HepG2 (cell line): ENCODE measurements at regions not wholly inside any gene's neighbourhood (a gene's known extent, or its start where the extent isn't known, plus 50 kb on each side); places are given as distances from the start of the nearest gene placed in this dataset.

ENCODE experiments used
- ATAC-seq: fragments of 200-7000 bp; cut with Tn5 transposase; 3 replicates; pipeline ENCODE4 v1.9.1; 2020; ENCODE audit warnings: mild to moderate bottlenecking, moderate library complexity
- BruUV-seq: library from RNA; stranded (reverse); fragments of 400-500 nt; replicated peaks from 2 replicates; lab custom pipeline; 2021; lab: Mats Ljungman, UMichigan
- CTCF ChIA-PET: fragments of 300-600 bp; formaldehyde crosslinking; extraction: SDS; loops from one replicate; lab custom pipeline; 2021; ENCODE audit warnings: low total read pairs, inconsistent platforms, low intra/inter-chr PET ratio; lab: Yijun Ruan, JAX
- POLR2A ChIA-PET: fragments of 350-600 bp; sonication (Branson Sonifier 250); formaldehyde crosslinking; loops from one replicate; lab custom pipeline; 2020; ENCODE audit warnings: antibody characterized with exemption, inconsistent platforms; lab: Yijun Ruan, JAX
- DNase-seq: peaks from one replicate; pipeline ENCODE4 v3.0.0-alpha.2; 2015; ENCODE audit warnings: low spot score
- FAIRE-seq: peaks from 3 replicates; lab custom pipeline; 2011; peaks lifted over from hg19 to GRCh38; lab: Jason Lieb, UNC
- H2AFZ ChIP-seq: one replicate; pipeline ENCODE4 v1.6.1; 2011; ENCODE audit warnings: low read length, inconsistent platforms
- H3K27ac ChIP-seq: fragments of 300-600 bp; 3 replicates; pipeline ENCODE4 v1.8.0; 2011; ENCODE audit warnings: mixed run types, mild to moderate bottlenecking, mixed read lengths, low read length, inconsistent platforms; ENCODE audit not compliant: insufficient read depth; ENCODE audit errors: extremely low read length
- H3K27me3 ChIP-seq, 2 experiments: fragments of 200-600 bp in 1 of 2; 2 replicates in 1 of 2; 3 replicates in 1 of 2; pipeline versions ENCODE4 v1.6.0 to v1.8.0; 2011; ENCODE audit warnings: low read length in 2 of 2, mild to moderate bottlenecking in 2 of 2, moderate library complexity in 2 of 2, inconsistent platforms in 1 of 2; ENCODE audit not compliant: insufficient read depth in 2 of 2, control insufficient read depth in 1 of 2
- H3K36me3 ChIP-seq, 2 experiments: fragments of 200-600 bp in 1 of 2; replicated peaks in 1 of 2; 2 replicates in 1 of 2; 3 replicates in 1 of 2; pipeline versions ENCODE4 v1.5.1 to v1.8.0; 2011; ENCODE audit warnings: low read length in 2 of 2, inconsistent platforms in 1 of 2; ENCODE audit not compliant: insufficient read depth in 2 of 2, control insufficient read depth in 1 of 2
- H3K4me1 ChIP-seq: 2 replicates; pipeline ENCODE4 v1.5.1; 2012; ENCODE audit warnings: low read length, inconsistent platforms; ENCODE audit not compliant: insufficient read depth
- H3K4me2 ChIP-seq: 2 replicates; pipeline ENCODE4 v1.6.0; 2011; ENCODE audit warnings: low read depth, low read length, inconsistent platforms
- H3K4me3 ChIP-seq, 3 experiments: fragments of 200-600 bp in 1 of 3; sonication (generic), shearing (Covaris generic) in 1 of 3; replicated peaks in 1 of 3; 2 replicates each; pipeline ENCODE4 v1.5.1; 2011 to 2016; ENCODE audit warnings: low read length in 3 of 3, inconsistent platforms in 2 of 3, low read depth in 2 of 3, mild to moderate bottlenecking in 2 of 3, control low read depth in 1 of 3, mixed read lengths in 1 of 3; ENCODE audit not compliant: insufficient read depth in 1 of 3
- H3K79me2 ChIP-seq: one replicate; pipeline ENCODE4 v1.6.1; 2011; ENCODE audit warnings: low read length, inconsistent platforms; ENCODE audit not compliant: insufficient read depth
- H3K9ac ChIP-seq: 2 replicates; pipeline ENCODE4 v1.6.0; 2011; ENCODE audit warnings: mild to moderate bottlenecking, low read depth, low read length, inconsistent platforms; ENCODE audit not compliant: insufficient read depth
- H3K9me3 ChIP-seq: 2 replicates; pipeline ENCODE4 v1.5.1; 2012; ENCODE audit warnings: mild to moderate bottlenecking, low read length
- H4K20me1 ChIP-seq: 2 replicates; pipeline ENCODE4 v1.6.0; 2011; ENCODE audit warnings: inconsistent platforms, mild to moderate bottlenecking, low read length, moderate library complexity; ENCODE audit not compliant: insufficient read depth
- CCDC6 ChIP-seq: sonication (generic); formaldehyde crosslinking; IDR thresholded peaks from 2 replicates; pipeline ENCODE4 v1.8.1; 2022; ENCODE audit warnings: mild to moderate bottlenecking, missing genetic modification reagents, moderate library complexity
- FOXO1 ChIP-seq: sonication (generic); formaldehyde crosslinking; IDR thresholded peaks from 2 replicates; pipeline ENCODE4 v1.4.0; 2020; ENCODE audit warnings: missing genetic modification reagents
- GZF1 ChIP-seq: sonication (generic); formaldehyde crosslinking; IDR thresholded peaks from 2 replicates; pipeline ENCODE4 v1.5.1; 2020; ENCODE audit warnings: mild to moderate bottlenecking, missing genetic modification reagents
- HNRNPK ChIP-seq: fragments of 200-400 bp; formaldehyde crosslinking; IDR thresholded peaks from 2 replicates; pipeline ENCODE4 v1.6.1; 2018; ENCODE audit warnings: low read length, low read depth, moderate library complexity, mild to moderate bottlenecking; ENCODE audit not compliant: poor library complexity, severe bottlenecking
- PAF1 ChIP-seq: IDR thresholded peaks from 2 replicates; pipeline ENCODE4 v1.6.1; 2016; ENCODE audit warnings: missing genetic modification reagents, missing compliant biosample characterization
- PCBP2 ChIP-seq: fragments of 200-400 bp; formaldehyde crosslinking; optimal IDR thresholded peaks from 2 replicates; pipeline ENCODE3; 2018; ENCODE audit warnings: low read length, low read depth; ENCODE audit not compliant: poor library complexity, severe bottlenecking
- PHF8 ChIP-seq: sonication (generic); formaldehyde crosslinking; IDR thresholded peaks from 2 replicates; pipeline ENCODE4 v1.5.0; 2020; ENCODE audit warnings: missing genetic modification reagents
- PLSCR1 ChIP-seq: sonication (generic); formaldehyde crosslinking; IDR thresholded peaks from 2 replicates; pipeline ENCODE4 v1.5.0; 2020; ENCODE audit warnings: missing genetic modification reagents, mild to moderate bottlenecking, borderline replicate concordance
- SP4 ChIP-seq: sonication (generic); formaldehyde crosslinking; IDR thresholded peaks from 2 replicates; pipeline ENCODE4 v1.8.1; 2023; ENCODE audit warnings: mild to moderate bottlenecking, missing genetic modification reagents
- STAG1 ChIP-seq: sonication (generic); formaldehyde crosslinking; IDR thresholded peaks from 2 replicates; pipeline ENCODE4 v1.4.0; 2020; ENCODE audit warnings: missing genetic modification reagents
- ZNF101 ChIP-seq: sonication (generic); formaldehyde crosslinking; IDR thresholded peaks from 2 replicates; pipeline ENCODE4 v1.4.0; 2020; ENCODE audit warnings: mild to moderate bottlenecking, low read depth, missing genetic modification reagents, borderline replicate concordance
- ZNF720 ChIP-seq: sonication (generic); formaldehyde crosslinking; IDR thresholded peaks from 2 replicates; pipeline ENCODE4 v1.4.0; 2020; ENCODE audit warnings: missing genetic modification reagents
- WGBS: methylation state at CpG from one replicate; pipeline ENCODE4 v1.1.6; 2017; ENCODE audit warnings: low lambda C conversion rate; 5-methylcytosine and 5-hydroxymethylcytosine counted together
- in situ Hi-C: cut with HindIII; loops from 2 replicates; pipeline ENCODE4 v1.10.0; 2017; ENCODE audit warnings: low pct_unique_long_range_greater_than_20kb; ENCODE audit not compliant: extremely low pct_ligation_motif_present
- intact Hi-C: fragments of 100-400 bp; cut with micrococcal nuclease; formaldehyde crosslinking; loops from one replicate; pipeline ENCODE4 v1.10.0; 2022; ENCODE audit not compliant: unreplicated experiment
- TF ChIP-seq, protein P1 (sequence below): sonication (generic); formaldehyde crosslinking; IDR thresholded peaks from 2 replicates; pipeline ENCODE4 v1.5.0; 2020; ENCODE audit warnings: mild to moderate bottlenecking, missing genetic modification reagents, moderate library complexity

DNA sequence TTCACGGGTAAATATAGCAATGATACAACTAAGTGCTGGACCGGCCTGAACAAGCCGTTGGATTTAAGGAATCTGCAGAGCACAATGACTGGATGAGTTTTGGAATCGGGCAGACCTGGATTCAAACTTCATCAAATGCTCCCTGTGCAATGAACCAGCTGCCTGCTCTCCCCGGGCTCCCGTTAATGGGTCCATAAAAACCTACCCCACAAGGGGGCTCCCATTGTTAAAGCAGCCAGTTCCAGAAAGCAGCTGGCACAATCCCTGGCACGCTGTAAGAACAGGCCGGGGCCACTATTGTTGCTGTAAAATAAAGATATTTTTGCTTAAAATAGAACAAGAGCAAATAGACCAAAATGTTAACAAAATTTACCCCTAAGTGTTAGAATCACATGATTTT lies 131.9 kb downstream of the C16orf95 start:
- WGBS: 41% methylated on average over 8 of the region's 8 CpGs
- ChIA-PET POLR2A (no interaction called here), CTCF (interaction anchor here (0.9 kb wide), 1 partner anchor 93 kb away, joined by 3 read pairs; no protein-coding TSS in a partner anchor)
- Histone ChIP-seq H3K27ac (no peak overlapping the region), H4K20me1 (no peaks in the 10 kb centered on the region), H3K27me3 (peaks cover 0 to 17% of the 10 kb centered on the region in 2 experiments; a peak in 2 of 5 replicates), H3K9ac (no peak overlapping the region), H3K4me1 (no peaks in the 10 kb centered on the region), H3K4me3 (no peak overlapping the region), H3K79me2 (no peaks in the 10 kb centered on the region), H2AFZ (no peak overlapping the region), H3K4me2 (no peak overlapping the region), H3K36me3 (no peaks in the 10 kb centered on the region), H3K9me3 (peaks cover 19% of the 10 kb centered on the region)
- no peak for TF ChIP-seq PHF8 (CRISPR knock-in tag)
- no peak for TF ChIP-seq FOXO1 (CRISPR knock-in tag)
- no peak for TF ChIP-seq GZF1 (CRISPR knock-in tag)
- TF ChIP-seq CCDC6: no peak
- TF ChIP-seq HNRNPK: no peak
- TF ChIP-seq PCBP2: no peak
- TF ChIP-seq SP4: no peak
- no peak for TF ChIP-seq ZNF720 (CRISPR knock-in tag)
- no peak for TF ChIP-seq PLSCR1
- TF ChIP-seq, protein P1, sequence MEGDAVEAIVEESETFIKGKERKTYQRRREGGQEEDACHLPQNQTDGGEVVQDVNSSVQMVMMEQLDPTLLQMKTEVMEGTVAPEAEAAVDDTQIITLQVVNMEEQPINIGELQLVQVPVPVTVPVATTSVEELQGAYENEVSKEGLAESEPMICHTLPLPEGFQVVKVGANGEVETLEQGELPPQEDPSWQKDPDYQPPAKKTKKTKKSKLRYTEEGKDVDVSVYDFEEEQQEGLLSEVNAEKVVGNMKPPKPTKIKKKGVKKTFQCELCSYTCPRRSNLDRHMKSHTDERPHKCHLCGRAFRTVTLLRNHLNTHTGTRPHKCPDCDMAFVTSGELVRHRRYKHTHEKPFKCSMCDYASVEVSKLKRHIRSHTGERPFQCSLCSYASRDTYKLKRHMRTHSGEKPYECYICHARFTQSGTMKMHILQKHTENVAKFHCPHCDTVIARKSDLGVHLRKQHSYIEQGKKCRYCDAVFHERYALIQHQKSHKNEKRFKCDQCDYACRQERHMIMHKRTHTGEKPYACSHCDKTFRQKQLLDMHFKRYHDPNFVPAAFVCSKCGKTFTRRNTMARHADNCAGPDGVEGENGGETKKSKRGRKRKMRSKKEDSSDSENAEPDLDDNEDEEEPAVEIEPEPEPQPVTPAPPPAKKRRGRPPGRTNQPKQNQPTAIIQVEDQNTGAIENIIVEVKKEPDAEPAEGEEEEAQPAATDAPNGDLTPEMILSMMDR (CRISPR knock-in tag): peak; percentile 33
- peak; percentile 38 for TF ChIP-seq STAG1 (CRISPR knock-in tag)
- no peak for TF ChIP-seq ZNF101 (CRISPR knock-in tag)
- TF ChIP-seq PAF1 (CRISPR knock-in tag): no peak
- BruUV-seq: no TSS peak
- intact Hi-C loops: no loop called here
- peak; percentile 27; the same call in 1 of the 3 replicates for ATAC-seq
- no peak for FAIRE-seq
- no peak for DNase-seq
- in situ Hi-C loops: no loop called here
